ENCODE measurements at regions not wholly inside any gene's neighbourhood (a gene's known extent, or its start where the extent isn't known, plus 50 kb on each side); places are given as distances from the start of the nearest gene placed in this dataset.

DNA sequence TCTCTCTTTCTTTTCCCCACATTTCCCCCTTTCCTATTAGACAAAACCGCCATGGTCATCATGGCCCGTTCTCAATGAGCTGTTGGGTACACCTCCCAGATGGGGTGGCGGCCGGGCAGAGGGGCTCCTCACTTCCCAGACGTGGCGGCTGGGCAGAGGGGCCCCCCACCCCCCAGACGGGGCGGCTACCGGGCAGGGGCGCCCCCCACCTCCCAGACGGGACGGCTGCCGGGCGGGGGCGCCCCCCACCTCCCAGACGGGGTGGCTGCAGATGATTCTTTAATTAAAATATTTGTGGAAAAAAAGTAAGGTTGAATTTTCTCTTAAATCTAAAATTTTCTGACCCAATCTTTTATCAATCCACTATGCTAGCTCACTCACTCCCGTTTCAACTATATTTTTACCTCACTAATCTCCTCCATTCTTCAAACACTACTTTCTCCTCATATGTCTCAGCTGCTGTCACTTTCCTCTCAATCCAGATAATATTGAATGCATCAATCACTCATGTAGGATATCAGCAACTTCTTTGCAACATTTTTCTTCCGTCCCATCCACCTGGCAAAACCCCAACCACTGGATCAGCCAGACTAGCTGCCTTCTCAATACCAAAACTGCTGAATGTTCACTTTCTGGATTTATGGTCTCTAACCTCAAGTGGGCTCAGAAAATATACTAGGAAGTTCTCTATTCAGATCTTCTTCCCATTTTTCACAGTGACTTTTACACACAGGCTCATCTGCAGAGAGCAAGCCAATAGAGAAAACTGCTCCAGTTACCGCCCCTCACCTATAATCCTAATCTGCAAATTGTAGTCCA, 81.1 kb upstream of the TRIM24 start:
- Histone ChIP-seq H3K9me3 (no peaks in the 10 kb centered on the region), H3K27me3 (no peaks in the 10 kb centered on the region), H3K4me1 (no peaks in the 10 kb centered on the region), H3K27ac (no peak overlapping the region), H3K36me3 (no peaks in the 10 kb centered on the region), H3K4me3 (no peak overlapping the region)
- intact Hi-C loops (cut with DNase I; ENCODE audit: low total_unique reads): no loop called here
- in situ Hi-C loops (cut with MboI; ENCODE audit: low sequenced_read_pairs in 4 of 4): no loop called here
- TF ChIP-seq POLR2A (IDR thresholded peaks at IDR 0.05): no peak
- TF ChIP-seq, protein P1, sequence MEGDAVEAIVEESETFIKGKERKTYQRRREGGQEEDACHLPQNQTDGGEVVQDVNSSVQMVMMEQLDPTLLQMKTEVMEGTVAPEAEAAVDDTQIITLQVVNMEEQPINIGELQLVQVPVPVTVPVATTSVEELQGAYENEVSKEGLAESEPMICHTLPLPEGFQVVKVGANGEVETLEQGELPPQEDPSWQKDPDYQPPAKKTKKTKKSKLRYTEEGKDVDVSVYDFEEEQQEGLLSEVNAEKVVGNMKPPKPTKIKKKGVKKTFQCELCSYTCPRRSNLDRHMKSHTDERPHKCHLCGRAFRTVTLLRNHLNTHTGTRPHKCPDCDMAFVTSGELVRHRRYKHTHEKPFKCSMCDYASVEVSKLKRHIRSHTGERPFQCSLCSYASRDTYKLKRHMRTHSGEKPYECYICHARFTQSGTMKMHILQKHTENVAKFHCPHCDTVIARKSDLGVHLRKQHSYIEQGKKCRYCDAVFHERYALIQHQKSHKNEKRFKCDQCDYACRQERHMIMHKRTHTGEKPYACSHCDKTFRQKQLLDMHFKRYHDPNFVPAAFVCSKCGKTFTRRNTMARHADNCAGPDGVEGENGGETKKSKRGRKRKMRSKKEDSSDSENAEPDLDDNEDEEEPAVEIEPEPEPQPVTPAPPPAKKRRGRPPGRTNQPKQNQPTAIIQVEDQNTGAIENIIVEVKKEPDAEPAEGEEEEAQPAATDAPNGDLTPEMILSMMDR (IDR thresholded peaks at IDR 0.05 in 4 of 5, conservative IDR thresholded peaks at IDR 0.05 in 1 of 5): no peak
- DNase-seq (no peak), ATAC-seq (no peak)

DNA sequence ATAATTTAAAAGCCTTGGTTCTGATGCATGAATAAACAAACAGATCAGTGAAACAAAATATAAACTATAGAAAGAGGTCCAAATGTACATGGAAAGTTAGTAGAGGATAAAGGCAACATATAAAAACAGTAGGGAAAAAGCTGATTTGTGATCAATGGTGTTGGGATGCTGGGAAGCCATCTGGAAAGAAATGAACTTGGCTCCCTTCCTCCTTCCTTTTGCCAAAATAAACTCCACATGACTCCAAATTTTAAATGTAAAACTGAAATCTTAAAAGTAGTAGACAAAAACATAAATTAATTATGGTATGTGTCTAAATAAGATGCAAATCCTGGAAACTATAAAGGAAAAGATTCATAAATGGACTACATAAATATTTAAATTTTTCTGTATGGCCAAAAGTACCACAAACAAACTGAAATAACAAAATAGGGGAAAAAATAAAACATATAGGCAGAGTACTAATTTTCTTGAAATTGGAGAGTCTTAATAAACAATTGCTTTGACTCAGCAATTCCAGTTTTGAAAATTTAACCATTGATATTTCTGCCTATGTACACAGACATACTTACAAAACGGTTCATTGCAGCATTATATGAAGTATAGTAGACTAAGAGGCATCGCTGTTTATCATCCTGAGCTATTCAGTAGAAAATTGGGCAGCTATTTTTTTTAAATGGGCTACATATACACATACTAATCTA, 77.0 kb upstream of the TRIM24 start:
- no peak for ATAC-seq
- Histone ChIP-seq H3K4me3 (no peak overlapping the region), H3K36me3 (no peaks in the 10 kb centered on the region), H3K4me1 (no peaks in the 10 kb centered on the region), H3K27ac (no peak overlapping the region), H3K9me3 (no peaks in the 10 kb centered on the region), H3K27me3 (no peaks in the 10 kb centered on the region)
- DNase-seq: no peak
- intact Hi-C loops (cut with DNase I; ENCODE audit: low total_unique reads) (no loop called here), in situ Hi-C loops (cut with MboI; ENCODE audit: low sequenced_read_pairs in 4 of 4) (no loop called here)
- TF ChIP-seq, protein P1 (IDR thresholded peaks at IDR 0.05 in 4 of 5, conservative IDR thresholded peaks at IDR 0.05 in 1 of 5): no peak
- no peak for TF ChIP-seq POLR2A (IDR thresholded peaks at IDR 0.05)

DNA sequence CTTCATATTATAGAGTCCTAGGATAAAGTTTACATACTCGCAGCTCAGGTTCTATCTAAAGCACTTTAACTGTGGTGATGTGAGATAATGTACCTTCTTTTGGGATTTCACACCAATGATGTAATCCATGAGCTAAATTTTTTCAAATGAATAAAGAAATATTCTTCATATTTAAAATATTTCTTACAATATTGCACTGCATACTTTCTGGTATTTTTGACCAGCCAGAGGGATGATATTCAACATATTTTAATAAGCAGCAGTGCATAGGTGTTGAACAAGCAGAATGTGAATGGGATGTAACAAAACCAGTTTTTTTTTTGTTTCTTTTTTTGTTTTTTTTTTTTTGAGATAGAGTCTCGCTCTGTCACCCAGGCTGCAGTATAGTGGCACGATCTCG, 73.2 kb upstream of the TRIM24 start:
- Histone ChIP-seq H3K4me3 (no peak overlapping the region), H3K36me3 (no peaks in the 10 kb centered on the region), H3K27me3 (no peaks in the 10 kb centered on the region), H3K27ac (no peak overlapping the region), H3K9me3 (no peaks in the 10 kb centered on the region), H3K4me1 (no peaks in the 10 kb centered on the region)
- in situ Hi-C loops (cut with MboI; ENCODE audit: low sequenced_read_pairs in 4 of 4) (no loop called here), intact Hi-C loops (cut with DNase I; ENCODE audit: low total_unique reads) (no loop called here)
- no peak for DNase-seq
- no peak for TF ChIP-seq POLR2A (IDR thresholded peaks at IDR 0.05)
- TF ChIP-seq, protein P1 (IDR thresholded peaks at IDR 0.05 in 4 of 5, conservative IDR thresholded peaks at IDR 0.05 in 1 of 5): no peak
- ATAC-seq: no peak

DNA sequence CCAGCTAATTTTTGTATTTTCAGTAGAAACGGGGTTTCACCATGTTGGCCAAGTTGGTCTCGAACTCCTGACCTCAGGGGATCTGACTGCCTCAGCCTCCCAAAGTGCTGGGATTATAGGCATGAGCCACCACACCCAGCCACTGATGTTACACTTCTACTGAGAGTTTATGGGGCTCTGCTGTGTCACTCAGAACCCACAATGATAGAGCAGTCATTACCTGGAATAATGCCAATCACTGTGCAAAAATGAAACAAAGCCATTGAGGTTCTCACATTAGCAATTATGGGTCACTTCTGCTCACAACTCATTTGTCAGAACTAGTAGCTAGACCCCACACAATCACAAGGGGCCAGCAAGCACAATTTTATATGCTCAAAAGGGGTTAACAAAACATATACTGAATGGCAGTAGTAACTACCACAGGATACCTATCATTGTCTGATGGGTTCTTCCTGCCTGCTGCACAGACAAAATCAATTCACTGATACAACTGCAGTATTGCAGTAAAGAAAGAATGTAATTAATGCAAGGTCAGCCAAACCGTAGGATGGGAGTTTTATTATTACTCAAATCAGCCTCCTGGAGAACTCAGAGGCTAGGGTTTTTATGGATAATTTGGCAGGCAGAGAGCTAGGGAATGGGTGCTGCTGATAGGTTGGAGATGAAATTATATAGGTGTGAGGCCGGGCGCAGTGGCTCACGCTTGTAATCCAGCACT, 72.1 kb upstream of the TRIM24 start:
- Histone ChIP-seq H3K27me3 (no peaks in the 10 kb centered on the region), H3K27ac (no peak overlapping the region), H3K9me3 (no peaks in the 10 kb centered on the region), H3K36me3 (no peaks in the 10 kb centered on the region), H3K4me1 (no peaks in the 10 kb centered on the region), H3K4me3 (no peak overlapping the region)
- no peak for DNase-seq
- TF ChIP-seq, protein P1 (IDR thresholded peaks at IDR 0.05 in 4 of 5, conservative IDR thresholded peaks at IDR 0.05 in 1 of 5): no peak
- TF ChIP-seq POLR2A (IDR thresholded peaks at IDR 0.05): no peak
- intact Hi-C loops (cut with DNase I; ENCODE audit: low total_unique reads) (no loop called here), in situ Hi-C loops (cut with MboI; ENCODE audit: low sequenced_read_pairs in 4 of 4) (no loop called here)
- ATAC-seq: no peak
